Limb (tissue), 2 donors: ENCODE measurements at regions not wholly inside any gene's neighbourhood (a gene's known extent, or its start where the extent isn't known, plus 50 kb on each side); places are given as distances from the start of the nearest gene placed in this dataset.
"Not testable (repeated sequence)": the region's sequence is repeated elsewhere in the genome, so short reads cannot be mapped to it uniquely, and the experiment has no call there.

Source experiments
- DNase-seq, 2 donors: peaks; one replicate each; pipeline ENCODE4 v3.0.0-alpha.2; 2016; ENCODE audit errors: extremely low spot score in 2 of 2

GRCh38 chr10:16116404-16117304 is 256.3 kb upstream of the MINDY3 start:
- DNase-seq = peak in 1 of 2 donors; percentile 13

- DNase-seq = no peak
These were observed 257.0 kb upstream of the MINDY3 start for GRCh38 chr10:16117305-16117695.

- DNase-seq = no peak
These were observed 259.1 kb upstream of the MINDY3 start for GRCh38 chr10:16119445-16119844.

GRCh38 chr10:16120563-16120962 is 260.3 kb upstream of the MINDY3 start:
- no peak for DNase-seq

GRCh38 chr10:16141499-16141898 is 281.2 kb upstream of the MINDY3 start:
- no peak for DNase-seq

- no peak for DNase-seq
These were observed 286.7 kb upstream of the MINDY3 start for GRCh38 chr10:16146993-16147392.

- no peak for DNase-seq
These were observed 281.0 kb upstream of the PTER start for GRCh38 chr10:16155834-16156233.

GRCh38 chr10:16156681-16157080 is 280.1 kb upstream of the PTER start:
- no peak for DNase-seq

- DNase-seq = not testable (repeated sequence)
These were observed 271.7 kb upstream of the PTER start for GRCh38 chr10:16165067-16165466.

GRCh38 chr10:16182144-16182543 is 254.7 kb upstream of the PTER start:
- no peak for DNase-seq

- peak in 1 of 2 donors; percentile 11 for DNase-seq
These were observed 254.1 kb upstream of the PTER start for GRCh38 chr10:16182688-16183087.

GRCh38 chr10:16184096-16184597 is 252.7 kb upstream of the PTER start:
- DNase-seq = no peak

- DNase-seq = no peak
These were observed 251.9 kb upstream of the PTER start for GRCh38 chr10:16184906-16185305.

- no peak for DNase-seq
These were observed 250.2 kb upstream of the PTER start for GRCh38 chr10:16186564-16186963.

- no peak for DNase-seq
These were observed 249.6 kb upstream of the PTER start for GRCh38 chr10:16187161-16187560.

- DNase-seq = no peak
These were observed 244.5 kb upstream of the PTER start for GRCh38 chr10:16192337-16192736.

- DNase-seq = no peak
These were observed 243.6 kb upstream of the PTER start for GRCh38 chr10:16193241-16193640.

- DNase-seq = no peak
These were observed 241.5 kb upstream of the PTER start for GRCh38 chr10:16195178-16195769.

GRCh38 chr10:16195894-16196293 is 240.9 kb upstream of the PTER start:
- no peak for DNase-seq

- DNase-seq = no peak
These were observed 237.6 kb upstream of the PTER start for GRCh38 chr10:16199216-16199615.

GRCh38 chr10:16223618-16224017 is 213.2 kb upstream of the PTER start:
- DNase-seq = not testable (repeated sequence)

- no peak for DNase-seq
These were observed 209.1 kb upstream of the PTER start for GRCh38 chr10:16227674-16228073.

GRCh38 chr10:16231176-16231575 is 205.6 kb upstream of the PTER start:
- no peak for DNase-seq
